GM12801 (cell line): ENCODE measurements at regions not wholly inside any gene's neighbourhood (a gene's known extent, or its start where the extent isn't known, plus 50 kb on each side); places are given as distances from the start of the nearest gene placed in this dataset.

ENCODE experiments used
- CTCF ChIP-seq: IDR thresholded peaks from one replicate; pipeline ENCODE4 v1.5.1; 2011; ENCODE audit warnings: control low read depth; ENCODE audit not compliant: insufficient read length; ENCODE audit errors: extremely low read depth

- no peak for TF ChIP-seq CTCF
These were observed 289.8 kb downstream of the GRIN2B start for GRCh38 chr12:13691598-13691997.

- no peak for TF ChIP-seq CTCF
These were observed 293.8 kb downstream of the GRIN2B start for GRCh38 chr12:13687633-13688032.

GRCh38 chr12:13686260-13686659 is 295.1 kb downstream of the GRIN2B start:
- no peak for TF ChIP-seq CTCF

GRCh38 chr12:13680916-13681315 is 300.5 kb downstream of the GRIN2B start:
- no peak for TF ChIP-seq CTCF

GRCh38 chr12:13676880-13677279 is 304.5 kb downstream of the GRIN2B start:
- TF ChIP-seq CTCF = no peak

- TF ChIP-seq CTCF = no peak
These were observed 311.0 kb downstream of the GRIN2B start for GRCh38 chr12:13670285-13670866.

- no peak for TF ChIP-seq CTCF
These were observed 312.5 kb downstream of the GRIN2B start for GRCh38 chr12:13668880-13669279.

GRCh38 chr12:13666806-13667205 is 314.6 kb downstream of the GRIN2B start:
- no peak for TF ChIP-seq CTCF
